PC-9 (cell line): ENCODE measurements at regions not wholly inside any gene's neighbourhood (a gene's known extent, or its start where the extent isn't known, plus 50 kb on each side); places are given as distances from the start of the nearest gene placed in this dataset.
"Not testable (repeated sequence)": the region's sequence is repeated elsewhere in the genome, so short reads cannot be mapped to it uniquely, and the experiment has no call there.

Source experiments
- BruUV-seq: library from RNA; stranded (reverse); fragments of 400-500 nt; replicated peaks from 2 replicates; lab custom pipeline; 2021; lab: Mats Ljungman, UMichigan
- CTCF ChIA-PET: fragments of 300-600 bp; sonication (Branson Sonifier 250); formaldehyde crosslinking; loops from one replicate; lab custom pipeline; 2022; ENCODE audit warnings: antibody characterized with exemption; lab: Charles Lee
- POLR2A ChIA-PET: fragments of 300-600 bp; sonication (Branson Sonifier 250); formaldehyde crosslinking; loops from one replicate; lab custom pipeline; 2022; ENCODE audit warnings: antibody characterized with exemption; ENCODE audit not compliant: unreplicated experiment; lab: Charles Lee
- DNase-seq, 2 experiments: peaks; one replicate each; pipeline versions ENCODE4 v3.0.0 to v3.0.0-alpha.2; 2015 to 2022; ENCODE audit warnings: mixed read lengths in 1 of 2
- H2AFZ ChIP-seq: fragments of 200-600 bp; sonication (generic); 2 replicates; pipeline ENCODE4 v1.8.1; 2017; ENCODE audit warnings: antibody characterized with exemption
- H3F3A ChIP-seq: fragments of 200-600 bp; sonication (generic); 2 replicates; pipeline ENCODE4 v1.8.1; 2017; ENCODE audit warnings: antibody characterized with exemption, mild to moderate bottlenecking, low read depth; ENCODE audit not compliant: insufficient read depth
- H3K27ac ChIP-seq: fragments of 200-600 bp; sonication (generic); 2 replicates; pipeline ENCODE4 v1.6.1; 2016; ENCODE audit warnings: mixed run types
- H3K27me3 ChIP-seq: fragments of 200-600 bp; sonication (generic); 2 replicates; pipeline ENCODE4 v1.6.1; 2016; ENCODE audit warnings: low read depth, mixed run types; ENCODE audit not compliant: insufficient read depth
- H3K36me3 ChIP-seq: fragments of 200-600 bp; sonication (generic); 2 replicates; pipeline ENCODE4 v1.6.1; 2016; ENCODE audit warnings: low read depth, mixed run types
- H3K4me1 ChIP-seq: fragments of 200-600 bp; sonication (generic); replicated peaks from 2 replicates; pipeline ENCODE4 v1.6.1; 2016; ENCODE audit warnings: mixed run types; ENCODE audit not compliant: insufficient read depth
- H3K4me2 ChIP-seq: fragments of 200-600 bp; sonication (generic); 2 replicates; pipeline ENCODE4 v1.6.1; 2017; ENCODE audit warnings: mixed run types
- H3K4me3 ChIP-seq: fragments of 200-600 bp; sonication (generic); 2 replicates; pipeline ENCODE4 v1.6.1; 2016; ENCODE audit warnings: mixed run types
- H3K79me2 ChIP-seq: fragments of 200-600 bp; sonication (generic); 2 replicates; pipeline ENCODE4 v1.6.1; 2017; ENCODE audit warnings: low read depth, mixed run types
- H3K9me2 ChIP-seq: fragments of 200-600 bp; sonication (generic); 2 replicates; pipeline ENCODE4 v1.8.1; 2017; ENCODE audit warnings: mild to moderate bottlenecking; ENCODE audit not compliant: insufficient read depth
- H3K9me3 ChIP-seq: fragments of 200-600 bp; sonication (generic); 2 replicates; pipeline ENCODE4 v1.8.1; 2016; ENCODE audit warnings: low read depth; ENCODE audit not compliant: insufficient read depth
- H4K20me1 ChIP-seq: fragments of 200-600 bp; sonication (generic); 2 replicates; pipeline ENCODE4 v1.8.1; 2017; ENCODE audit not compliant: insufficient read depth
- EZH2 ChIP-seq: fragments of 200-600 bp; sonication (generic); IDR thresholded peaks from 2 replicates; pipeline ENCODE4 v1.8.0; 2017; ENCODE audit warnings: antibody characterized with exemption, low read depth
- intact Hi-C: fragments of 100-400 bp; cut with micrococcal nuclease; formaldehyde crosslinking; loops from one replicate; pipeline ENCODE4 v1.10.0; 2022; ENCODE audit not compliant: unreplicated experiment
- TF ChIP-seq, protein P1 (sequence below): fragments of 200-600 bp; sonication (generic); conservative IDR thresholded peaks from 2 replicates; pipeline ENCODE4 v1.6.1; 2017; ENCODE audit warnings: mixed run types, antibody characterized with exemption, mild to moderate bottlenecking, moderate library complexity

DNA sequence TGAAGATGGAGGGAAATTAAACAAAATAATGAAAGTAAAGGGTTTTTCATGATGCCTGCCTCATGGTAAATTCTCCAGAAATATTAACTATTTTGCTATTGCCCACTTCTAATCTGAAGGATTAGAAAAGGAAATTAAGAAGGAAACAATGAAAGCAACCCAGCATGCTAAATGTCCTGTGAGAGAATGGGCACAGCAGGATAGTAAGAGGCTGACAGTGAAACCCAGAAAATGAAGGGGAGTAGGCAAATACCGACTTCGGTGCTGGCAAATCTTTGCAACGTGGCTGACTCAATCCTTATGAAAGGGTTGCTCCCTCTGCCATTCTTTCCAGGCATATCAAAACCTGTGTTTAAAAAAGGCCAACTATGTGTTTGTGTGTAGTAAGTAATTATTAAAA is 147.5 kb upstream of the SYNPR start:
- Histone ChIP-seq H3K4me3 (no peak overlapping the region), H3K79me2 (no peaks in the 10 kb centered on the region), H3K9me3 (no peaks in the 10 kb centered on the region), H3K9me2 (no peaks in the 10 kb centered on the region), H3K36me3 (no peaks in the 10 kb centered on the region), H3K4me1 (no peaks in the 10 kb centered on the region), H2AFZ (no peak overlapping the region), H4K20me1 (no peaks in the 10 kb centered on the region), H3F3A (no peaks in the 10 kb centered on the region), H3K27ac (no peak overlapping the region), H3K4me2 (no peak overlapping the region), H3K27me3 (no peaks in the 10 kb centered on the region; the same call in 1 of the 2 replicates)
- ChIA-PET CTCF (no interaction called here), POLR2A (no interaction called here)
- DNase-seq: no peak
- TF ChIP-seq EZH2: no peak
- TF ChIP-seq, protein P1, sequence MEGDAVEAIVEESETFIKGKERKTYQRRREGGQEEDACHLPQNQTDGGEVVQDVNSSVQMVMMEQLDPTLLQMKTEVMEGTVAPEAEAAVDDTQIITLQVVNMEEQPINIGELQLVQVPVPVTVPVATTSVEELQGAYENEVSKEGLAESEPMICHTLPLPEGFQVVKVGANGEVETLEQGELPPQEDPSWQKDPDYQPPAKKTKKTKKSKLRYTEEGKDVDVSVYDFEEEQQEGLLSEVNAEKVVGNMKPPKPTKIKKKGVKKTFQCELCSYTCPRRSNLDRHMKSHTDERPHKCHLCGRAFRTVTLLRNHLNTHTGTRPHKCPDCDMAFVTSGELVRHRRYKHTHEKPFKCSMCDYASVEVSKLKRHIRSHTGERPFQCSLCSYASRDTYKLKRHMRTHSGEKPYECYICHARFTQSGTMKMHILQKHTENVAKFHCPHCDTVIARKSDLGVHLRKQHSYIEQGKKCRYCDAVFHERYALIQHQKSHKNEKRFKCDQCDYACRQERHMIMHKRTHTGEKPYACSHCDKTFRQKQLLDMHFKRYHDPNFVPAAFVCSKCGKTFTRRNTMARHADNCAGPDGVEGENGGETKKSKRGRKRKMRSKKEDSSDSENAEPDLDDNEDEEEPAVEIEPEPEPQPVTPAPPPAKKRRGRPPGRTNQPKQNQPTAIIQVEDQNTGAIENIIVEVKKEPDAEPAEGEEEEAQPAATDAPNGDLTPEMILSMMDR: no peak
- no TSS peak for BruUV-seq
- intact Hi-C loops: no loop called here

DNA sequence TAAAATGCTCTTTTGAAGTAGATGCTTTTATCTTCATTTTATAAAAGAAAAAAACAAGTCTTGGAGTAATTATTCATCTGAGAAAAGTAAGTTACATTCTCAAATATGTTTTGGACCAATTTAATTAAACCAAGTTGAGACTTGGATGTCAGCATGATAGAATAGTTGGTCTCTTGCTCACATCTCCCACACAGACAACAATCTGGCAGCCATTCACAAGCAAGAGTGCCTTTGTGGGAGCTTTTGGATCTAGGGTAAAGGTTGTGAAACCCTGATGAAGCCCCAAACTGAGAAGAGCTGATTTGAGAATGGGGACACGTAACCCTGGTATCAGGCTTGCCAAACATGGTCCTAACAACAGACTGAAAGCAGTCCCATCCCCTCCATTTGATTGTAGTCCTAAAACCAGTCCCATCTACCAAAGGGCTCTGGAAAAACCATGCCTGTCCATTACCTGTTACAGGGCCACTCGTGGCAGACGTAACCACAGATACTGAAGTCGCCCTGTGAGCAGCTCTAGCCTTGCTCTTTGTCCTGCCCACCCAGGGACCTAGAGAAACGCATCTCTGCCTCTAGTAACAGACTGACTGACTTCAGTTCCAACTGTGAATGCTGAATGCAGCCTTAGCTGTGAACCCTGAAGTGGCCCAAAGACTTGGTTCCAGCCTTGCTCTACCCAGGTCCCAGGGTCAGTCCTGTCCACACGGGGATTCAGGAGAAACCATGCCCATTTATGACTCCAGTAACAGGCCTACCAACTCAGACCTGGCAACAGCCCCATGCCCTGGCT is 145.5 kb upstream of the SYNPR start:
- no peak for DNase-seq
- no peaks in the 10 kb centered on the region for H3K36me3 ChIP-seq
- H3K4me2 ChIP-seq: no peak overlapping the region
- no peak for TF ChIP-seq EZH2
- TF ChIP-seq, protein P1: no peak
- no peak overlapping the region for H2AFZ ChIP-seq
- ChIA-PET POLR2A (interaction anchor here (0.6 kb wide), 1 partner anchor 433 kb away, joined by 5 read pairs; no protein-coding TSS in a partner anchor), CTCF (no interaction called here)
- H3K9me2 ChIP-seq: no peaks in the 10 kb centered on the region
- no peaks in the 10 kb centered on the region for H3F3A ChIP-seq
- no peaks in the 10 kb centered on the region for H3K4me1 ChIP-seq
- no peaks in the 10 kb centered on the region for H3K9me3 ChIP-seq
- H4K20me1 ChIP-seq: no peaks in the 10 kb centered on the region
- no TSS peak for BruUV-seq
- no peak overlapping the region for H3K4me3 ChIP-seq
- no peaks in the 10 kb centered on the region for H3K79me2 ChIP-seq
- H3K27me3 ChIP-seq: no peaks in the 10 kb centered on the region; the same call in 1 of the 2 replicates
- H3K27ac ChIP-seq: no peak overlapping the region
- intact Hi-C loops: no loop called here

DNA sequence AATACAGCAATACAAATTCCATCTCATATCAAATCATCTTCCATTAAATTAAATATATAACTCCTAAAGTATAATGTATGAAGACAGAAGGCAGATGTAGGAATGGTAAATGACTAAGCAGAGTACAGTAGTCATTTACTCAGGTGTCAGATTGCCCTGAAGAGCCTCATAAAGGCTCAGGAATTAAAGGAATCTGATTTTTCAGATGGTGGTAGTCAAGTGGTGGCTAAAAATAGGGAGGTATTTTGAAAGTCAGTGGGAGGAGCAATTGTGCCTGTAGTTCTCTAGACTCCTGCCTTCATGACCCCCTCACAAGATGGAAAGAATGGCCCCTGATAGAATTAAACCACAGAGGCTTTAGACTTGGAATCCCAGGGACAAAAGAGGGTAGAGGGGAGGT is 142.7 kb upstream of the SYNPR start:
- Histone ChIP-seq H3K27me3 (no peaks in the 10 kb centered on the region), H3K79me2 (no peaks in the 10 kb centered on the region), H3K9me3 (no peaks in the 10 kb centered on the region), H3K4me2 (no peak overlapping the region), H4K20me1 (no peaks in the 10 kb centered on the region), H3K27ac (no peak overlapping the region), H2AFZ (no peak overlapping the region), H3F3A (no peaks in the 10 kb centered on the region), H3K36me3 (no peaks in the 10 kb centered on the region), H3K4me1 (no peaks in the 10 kb centered on the region), H3K4me3 (no peak overlapping the region), H3K9me2 (no peaks in the 10 kb centered on the region)
- POLR2A ChIA-PET: no interaction called here
- DNase-seq: no peak
- intact Hi-C loops: no loop called here
- CTCF ChIA-PET: no interaction called here
- no TSS peak for BruUV-seq
- TF ChIP-seq, protein P1: no peak
- no peak for TF ChIP-seq EZH2

DNA sequence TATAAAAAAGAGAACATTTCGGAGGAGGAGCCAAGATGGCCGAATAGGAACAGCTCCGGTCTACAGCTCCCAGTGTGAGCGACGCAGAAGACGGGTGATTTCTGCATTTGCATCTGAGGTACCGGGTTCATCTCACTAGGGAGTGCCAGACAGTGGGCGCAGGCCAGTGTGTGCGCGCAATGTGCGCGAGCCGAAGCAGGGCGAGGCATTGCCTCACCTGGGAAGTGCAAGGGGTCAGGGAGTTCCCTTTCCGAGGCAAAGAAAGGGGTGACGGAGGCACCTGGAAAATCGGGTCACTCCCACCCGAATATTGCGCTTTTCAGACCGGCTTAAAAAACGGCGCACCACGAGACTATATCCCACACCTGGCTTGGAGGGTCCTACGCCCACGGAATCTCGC is 141.9 kb upstream of the SYNPR start:
- H3K4me3 ChIP-seq, H2AFZ ChIP-seq, H3K4me1 ChIP-seq, POLR2A ChIA-PET, H3K79me2 ChIP-seq, H3K9me3 ChIP-seq, DNase-seq, H3K27me3 ChIP-seq, H3K27ac ChIP-seq, H3F3A ChIP-seq, CTCF ChIA-PET, H3K4me2 ChIP-seq, H4K20me1 ChIP-seq, intact Hi-C loops, H3K36me3 ChIP-seq, H3K9me2 ChIP-seq, BruUV-seq: not testable (repeated sequence)
